H1 (cell line): ENCODE measurements at regions not wholly inside any gene's neighbourhood (a gene's known extent, or its start where the extent isn't known, plus 50 kb on each side); places are given as distances from the start of the nearest gene placed in this dataset.

Experiments used
- CTCF ChIA-PET: fragments of 300-600 bp; sonication (Branson Sonifier 250); formaldehyde crosslinking; loops from one replicate; lab custom pipeline; 2021; ENCODE audit not compliant: partially characterized antibody; lab: Charles Lee
- POLR2A ChIA-PET: fragments of 300-600 bp; sonication (Branson Sonifier 250); formaldehyde crosslinking; loops from one replicate; lab custom pipeline; 2021; ENCODE audit warnings: inconsistent platforms; ENCODE audit not compliant: partially characterized antibody; lab: Charles Lee
- DNase-seq, 2 experiments: peaks; one replicate each; pipeline versions ENCODE4 v3.0.0 to v3.0.0-alpha.2; 2010 to 2022; ENCODE audit warnings: low spot score in 2 of 2, low read depth in 1 of 2, mixed read lengths in 1 of 2
- FAIRE-seq: peaks from 2 replicates; lab custom pipeline; 2011; peaks lifted over from hg19 to GRCh38; lab: Jason Lieb, UNC
- H2AFZ ChIP-seq: 2 replicates; pipeline ENCODE4 v1.8.1; 2012; ENCODE audit warnings: low read length, inconsistent platforms
- H2AK5ac ChIP-seq: 2 replicates; pipeline ENCODE4 v1.6.1; 2013; ENCODE audit warnings: low read depth, low read length
- H2BK120ac ChIP-seq: replicated peaks from 2 replicates; pipeline ENCODE3; 2013; ENCODE audit warnings: low read depth, low read length, inconsistent platforms
- H2BK12ac ChIP-seq: 2 replicates; pipeline ENCODE4 v1.6.1; 2013; ENCODE audit warnings: low read depth, low read length
- H2BK15ac ChIP-seq: 2 replicates; pipeline ENCODE4 v1.6.1; 2013; ENCODE audit warnings: low read length
- H2BK20ac ChIP-seq: 2 replicates; pipeline ENCODE4 v1.6.1; 2013; ENCODE audit warnings: low read length
- H2BK5ac ChIP-seq: 2 replicates; pipeline ENCODE4 v1.6.1; 2013; ENCODE audit warnings: low read depth, low read length
- H3K14ac ChIP-seq: 2 replicates; pipeline ENCODE4 v1.6.1; 2013; ENCODE audit warnings: inconsistent platforms; ENCODE audit not compliant: insufficient read length
- H3K18ac ChIP-seq: 2 replicates; pipeline ENCODE4 v1.6.1; 2013; ENCODE audit warnings: low read length; ENCODE audit errors: extremely low read depth
- H3K23ac ChIP-seq: 2 replicates; pipeline ENCODE4 v1.6.1; 2013; ENCODE audit warnings: inconsistent platforms; ENCODE audit not compliant: insufficient read length
- H3K23me2 ChIP-seq: 2 replicates; pipeline ENCODE4 v1.6.1; 2013; ENCODE audit warnings: low read depth, low read length
- H3K27ac ChIP-seq: 2 replicates; pipeline ENCODE4 v1.6.1; 2011; ENCODE audit warnings: low read depth, low read length, inconsistent platforms
- H3K27me3 ChIP-seq, 4 experiments: replicated peaks in 1 of 4; 1 replicate in 1 of 4; 2 replicates in 3 of 4; pipeline versions ENCODE4 v1.6.1 to v1.8.1; 2011 to 2013; ENCODE audit warnings: low read length in 3 of 4, mild to moderate bottlenecking in 3 of 4, inconsistent platforms in 2 of 4, mixed read lengths in 2 of 4, moderate library complexity in 1 of 4; ENCODE audit not compliant: control insufficient read depth in 3 of 4, insufficient read depth in 3 of 4; ENCODE audit errors: extremely low read depth in 1 of 4
- H3K36me3 ChIP-seq, 4 experiments: 2 replicates each; pipeline versions ENCODE4 v1.6.1 to v1.8.1; 2011 to 2013; ENCODE audit warnings: mild to moderate bottlenecking in 4 of 4, low read length in 3 of 4, moderate library complexity in 2 of 4, control low read depth in 1 of 4, inconsistent platforms in 1 of 4; ENCODE audit not compliant: insufficient read depth in 4 of 4, control insufficient read depth in 2 of 4
- H3K4ac ChIP-seq: replicated peaks from 2 replicates; pipeline ENCODE3; 2013; ENCODE audit warnings: low read length, low read depth, mixed read lengths, inconsistent platforms; ENCODE audit not compliant: insufficient read length
- H3K4me1 ChIP-seq, 4 experiments: replicated peaks in 1 of 4; 1 replicate in 1 of 4; 2 replicates in 3 of 4; pipeline versions ENCODE4 v1.6.1 to v1.8.1; 2011 to 2013; ENCODE audit warnings: low read length in 3 of 4, inconsistent platforms in 2 of 4, mixed read lengths in 1 of 4; ENCODE audit not compliant: insufficient read depth in 4 of 4, control insufficient read depth in 3 of 4
- H3K4me2 ChIP-seq, 2 experiments: 2 replicates each; pipeline versions ENCODE4 v1.6.1 to v1.8.1; 2011 to 2013; ENCODE audit warnings: low read depth in 2 of 2, low read length in 2 of 2, control low read depth in 1 of 2, inconsistent platforms in 1 of 2, mild to moderate bottlenecking in 1 of 2; ENCODE audit not compliant: insufficient read depth in 1 of 2
- H3K4me3 ChIP-seq, 4 experiments: fragments of 200-600, 300-600 bp in 1 of 4; sonication (generic), shearing (Covaris generic), sonication (Bioruptor Twin) in 1 of 4; 2 replicates each; pipeline versions ENCODE4 v1.5.1 to v1.8.1; 2011 to 2016; ENCODE audit warnings: low read length in 4 of 4, low read depth in 3 of 4, control low read depth in 2 of 4, inconsistent platforms in 2 of 4, mild to moderate bottlenecking in 2 of 4, mixed read lengths in 1 of 4, moderate library complexity in 1 of 4; ENCODE audit not compliant: insufficient read depth in 2 of 4; ENCODE audit errors: extremely low read depth in 1 of 4
- H3K56ac ChIP-seq: replicated peaks from 2 replicates; pipeline ENCODE3; 2013; ENCODE audit warnings: low read depth, mild to moderate bottlenecking, mixed read lengths, low read length, inconsistent platforms; ENCODE audit not compliant: insufficient read length
- H3K79me1 ChIP-seq: 2 replicates; pipeline ENCODE4 v1.6.1; 2013; ENCODE audit warnings: low read depth, low read length, control low read depth
- H3K79me2 ChIP-seq, 2 experiments: 2 replicates each; pipeline versions ENCODE4 v1.6.1 to v1.8.1; 2012 to 2013; ENCODE audit warnings: low read length in 2 of 2, mild to moderate bottlenecking in 2 of 2, inconsistent platforms in 1 of 2; ENCODE audit not compliant: insufficient read depth in 2 of 2, control insufficient read depth in 1 of 2
- H3K9ac ChIP-seq, 4 experiments: replicated peaks in 1 of 4; 1 replicate in 1 of 4; 2 replicates in 3 of 4; pipeline versions ENCODE4 v1.6.1 to v1.8.1; 2011 to 2013; ENCODE audit warnings: low read depth in 3 of 4, low read length in 3 of 4, control low read depth in 2 of 4, mild to moderate bottlenecking in 2 of 4, moderate library complexity in 2 of 4, inconsistent platforms in 1 of 4; ENCODE audit errors: extremely low read depth in 1 of 4
- H3K9me3 ChIP-seq, 2 experiments: 2 replicates each; pipeline versions ENCODE4 v1.6.1 to v1.8.1; 2012 to 2013; ENCODE audit warnings: mild to moderate bottlenecking in 2 of 2, moderate library complexity in 2 of 2, control low read depth in 1 of 2, inconsistent platforms in 1 of 2, low read depth in 1 of 2, low read length in 1 of 2, mixed read lengths in 1 of 2; ENCODE audit not compliant: insufficient read depth in 2 of 2
- H4K20me1 ChIP-seq, 2 experiments: replicated peaks in 1 of 2; 2 replicates each; pipeline versions ENCODE3 to v1.8.1; 2011 to 2013; ENCODE audit warnings: inconsistent platforms in 2 of 2, low read length in 2 of 2, mild to moderate bottlenecking in 1 of 2; ENCODE audit not compliant: insufficient read depth in 2 of 2, control insufficient read depth in 1 of 2
- H4K5ac ChIP-seq: 2 replicates; pipeline ENCODE4 v1.6.1; 2013; ENCODE audit warnings: low read length, low read depth, mixed read lengths, inconsistent platforms; ENCODE audit not compliant: insufficient read length
- H4K8ac ChIP-seq: 2 replicates; pipeline ENCODE4 v1.8.0; 2013; ENCODE audit warnings: mild to moderate bottlenecking, moderate library complexity, low read length, inconsistent platforms; ENCODE audit not compliant: insufficient read depth; ENCODE audit errors: extremely low read depth
- H4K91ac ChIP-seq: replicated peaks from 2 replicates; pipeline ENCODE3; 2013; ENCODE audit warnings: low read length, mixed read lengths, inconsistent platforms; ENCODE audit not compliant: insufficient read length
- CBX5 ChIP-seq: fragments of 300-800, 300-1000 bp; sonication (generic); IDR thresholded peaks from 2 replicates; pipeline ENCODE4 v1.7.1; 2016; ENCODE audit warnings: antibody characterized with exemption, low read length, low read depth
- CTBP2 ChIP-seq: IDR thresholded peaks from 2 replicates; pipeline ENCODE4 v1.7.0; 2011; ENCODE audit warnings: borderline replicate concordance, mild to moderate bottlenecking, moderate library complexity, mixed read lengths, low read length; ENCODE audit not compliant: insufficient read depth, insufficient read length
- EP300 ChIP-seq, 2 experiments: IDR thresholded peaks; 1 replicate in 1 of 2; 2 replicates in 1 of 2; pipeline ENCODE4 v1.6.1; 2011 to 2012; ENCODE audit warnings: low read depth in 2 of 2, low read length in 2 of 2, mild to moderate bottlenecking in 2 of 2, borderline replicate concordance in 1 of 2, inconsistent platforms in 1 of 2, moderate library complexity in 1 of 2
- GABPA ChIP-seq: IDR thresholded peaks from 2 replicates; pipeline ENCODE4 v1.6.1; 2011; ENCODE audit warnings: mild to moderate bottlenecking, low read length, moderate library complexity, borderline replicate concordance; ENCODE audit not compliant: insufficient read depth
- GTF2F1 ChIP-seq: IDR thresholded peaks from 2 replicates; pipeline ENCODE4 v1.6.1; 2012; ENCODE audit warnings: low read depth, low read length, improper control_type of control experiment, borderline replicate concordance
- MAFK ChIP-seq: IDR thresholded peaks from 2 replicates; pipeline ENCODE4 v1.6.1; 2012; ENCODE audit warnings: low read depth, mild to moderate bottlenecking, improper control_type of control experiment, low read length
- POLR2A ChIP-seq, 2 experiments: IDR thresholded peaks; 1 replicate in 1 of 2; 2 replicates in 1 of 2; pipeline ENCODE4 v1.6.1; 2011; ENCODE audit warnings: low read depth in 2 of 2, low read length in 2 of 2, mild to moderate bottlenecking in 2 of 2; ENCODE audit errors: control extremely low read depth in 1 of 2
- POU5F1 ChIP-seq: IDR thresholded peaks from 2 replicates; pipeline ENCODE4 v1.6.1; 2011; ENCODE audit warnings: low read depth, mild to moderate bottlenecking, low read length, moderate library complexity
- SIN3A ChIP-seq, 2 experiments: IDR thresholded peaks in 1 of 2; conservative IDR thresholded peaks in 1 of 2; 2 replicates each; pipeline ENCODE4 v1.6.1; 2011 to 2012; ENCODE audit warnings: low read length in 2 of 2, improper control_type of control experiment in 1 of 2, low read depth in 1 of 2, mild to moderate bottlenecking in 1 of 2
- TAF1 ChIP-seq: IDR thresholded peaks from 2 replicates; pipeline ENCODE4 v1.6.1; 2011; ENCODE audit warnings: mild to moderate bottlenecking, low read depth, low read length

DNA sequence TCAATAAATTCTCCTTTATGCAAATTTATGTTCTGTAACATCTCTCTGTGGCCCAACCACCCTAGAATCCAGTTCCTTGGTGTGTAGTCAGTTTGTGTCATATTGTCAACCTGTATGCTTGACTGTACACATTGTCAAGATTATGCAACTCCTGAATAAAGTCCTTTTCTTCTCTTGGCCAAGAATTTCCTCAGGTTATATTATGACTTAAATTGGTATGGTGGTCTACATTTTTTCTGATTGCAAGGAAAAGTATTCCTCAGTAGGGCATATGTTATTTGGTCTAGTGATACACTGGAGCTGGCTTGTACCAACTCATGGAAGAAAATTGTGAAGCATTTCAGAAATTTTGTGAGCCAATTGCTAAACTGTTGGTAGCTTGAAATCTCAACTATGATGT lies 482.8 kb upstream of the CHORDC1 start:
- H3K4me3 ChIP-seq, result no peak overlapping the region
- H3K18ac ChIP-seq, result no peak overlapping the region
- CTCF ChIA-PET, result no interaction called here

More for the DNA sequence above, 482.8 kb upstream of the CHORDC1 start:
- Histone ChIP-seq H2AK5ac (no peak overlapping the region), H3K79me2 (no peaks in the 10 kb centered on the region), H4K5ac (no peak overlapping the region), H3K9me3 (no peaks in the 10 kb centered on the region), H3K79me1 (no peaks in the 10 kb centered on the region), H3K14ac (no peak overlapping the region), H4K20me1 (no peaks in the 10 kb centered on the region), H3K4me1 (no peaks in the 10 kb centered on the region; a peak in 1 of 7 replicates), H4K91ac (no peak overlapping the region), H3K27me3 (peaks cover 0 to 1% (median 0%) of the 10 kb centered on the region in 4 experiments; a peak in 1 of 7 replicates), H2AFZ (no peak overlapping the region), H2BK12ac (no peak overlapping the region), H3K27ac (no peak overlapping the region), H3K36me3 (no peaks in the 10 kb centered on the region), H3K56ac (no peak overlapping the region), H3K4ac (no peak overlapping the region), H2BK5ac (no peak overlapping the region), H2BK15ac (no peak overlapping the region), H4K8ac (no peak overlapping the region), H3K9ac (no peak overlapping the region), H3K23ac (no peak overlapping the region), H3K23me2 (no peaks in the 10 kb centered on the region), H2BK120ac (no peak overlapping the region), H2BK20ac (no peak overlapping the region), H3K4me2 (no peak overlapping the region)
- POLR2A ChIA-PET, result no interaction called here
- DNase-seq (no peak), FAIRE-seq (no peak)
- TF ChIP-seq CBX5, result no peak
- no peak for TF ChIP-seq EP300 (IDR thresholded peaks at IDR 0.05; ENCODE audit: borderline replicate concordance in 1 of 2, low read depth in 2 of 2, low read length in 2 of 2)
- no peak for TF ChIP-seq GABPA
- TF ChIP-seq GTF2F1, result no peak
- no peak for TF ChIP-seq SIN3A (conservative IDR thresholded peaks at IDR 0.05 in 1 of 2, IDR thresholded peaks at IDR 0.05 in 1 of 2; ENCODE audit: low read depth in 1 of 2, low read length in 2 of 2)
- TF ChIP-seq TAF1, result no peak
- TF ChIP-seq POU5F1, result no peak
- no peak for TF ChIP-seq POLR2A (IDR thresholded peaks at IDR 0.05; ENCODE audit: control extremely low read depth in 1 of 2, low read depth in 2 of 2, low read length in 2 of 2)
- no peak for TF ChIP-seq CTBP2
- TF ChIP-seq MAFK, result no peak
